WTC11 (cell line): ENCODE measurements at regions not wholly inside any gene's neighbourhood (a gene's known extent, or its start where the extent isn't known, plus 50 kb on each side); places are given as distances from the start of the nearest gene placed in this dataset.

Experiments
- CTCF ChIP-seq: fragments of 200-600 bp; IDR thresholded peaks from 2 replicates; pipeline ENCODE4 v1.8.0; 2022; ENCODE audit warnings: antibody characterized with exemption
- JUN ChIP-seq: sonication (generic); formaldehyde crosslinking; IDR thresholded peaks from 2 replicates; pipeline ENCODE4 v1.8.0; 2023; ENCODE audit warnings: mild to moderate bottlenecking, missing genetic modification reagents

- TF ChIP-seq CTCF = no peak
- no peak for TF ChIP-seq JUN
These were observed 89.6 kb upstream of the PITX2 start for GRCh38 chr4:110712486-110712885.
